Left kidney (tissue), 1 donor: ENCODE measurements at regions not wholly inside any gene's neighbourhood (a gene's known extent, or its start where the extent isn't known, plus 50 kb on each side); places are given as distances from the start of the nearest gene placed in this dataset.
"Not testable (repeated sequence)": the region's sequence is repeated elsewhere in the genome, so short reads cannot be mapped to it uniquely, and the experiment has no call there.

ENCODE experiments used
- DNase-seq: peaks from one replicate; pipeline ENCODE4 v3.0.0-alpha.2; 2013

- DNase-seq, result peak; percentile 21
These were observed 122.1 kb upstream of the MMADHC start for GRCh38 chr2:149709496-149710263.

GRCh38 chr2:149703281-149703680 is 115.7 kb upstream of the MMADHC start:
- DNase-seq, result no peak

- DNase-seq, result no peak
These were observed 115.0 kb upstream of the MMADHC start for GRCh38 chr2:149702571-149702970.

GRCh38 chr2:149701241-149701640 is 113.7 kb upstream of the MMADHC start:
- no peak for DNase-seq

- no peak for DNase-seq
These were observed 105.4 kb upstream of the MMADHC start for GRCh38 chr2:149692961-149693396.

- no peak for DNase-seq
These were observed 103.2 kb upstream of the MMADHC start for GRCh38 chr2:149690825-149691224.

- no peak for DNase-seq
These were observed 99.5 kb upstream of the MMADHC start for GRCh38 chr2:149687052-149687427.

- no peak for DNase-seq
These were observed 98.8 kb upstream of the MMADHC start for GRCh38 chr2:149686136-149687051.

- not testable (repeated sequence) for DNase-seq
These were observed 97.8 kb upstream of the MMADHC start for GRCh38 chr2:149685401-149685800.

- DNase-seq, result no peak
These were observed 91.7 kb upstream of the MMADHC start for GRCh38 chr2:149679286-149679685.

- DNase-seq, result no peak
These were observed 89.8 kb upstream of the MMADHC start for GRCh38 chr2:149677416-149677815.

- DNase-seq, result no peak
These were observed 82.5 kb upstream of the MMADHC start for GRCh38 chr2:149670086-149670485.

GRCh38 chr2:149666809-149667320 is 79.3 kb upstream of the MMADHC start:
- DNase-seq, result no peak

GRCh38 chr2:149664896-149665295 is 77.3 kb upstream of the MMADHC start:
- DNase-seq, result no peak

GRCh38 chr2:149662556-149662955 is 75.0 kb upstream of the MMADHC start:
- no peak for DNase-seq

GRCh38 chr2:149661844-149662243 is 74.3 kb upstream of the MMADHC start:
- DNase-seq, result no peak

GRCh38 chr2:149658553-149658952 is 71.0 kb upstream of the MMADHC start:
- no peak for DNase-seq

GRCh38 chr2:149657401-149658040 is 69.9 kb upstream of the MMADHC start:
- DNase-seq, result no peak

- no peak for DNase-seq
These were observed 69.4 kb upstream of the MMADHC start for GRCh38 chr2:149656996-149657395.

GRCh38 chr2:149653831-149654445 is 66.4 kb upstream of the MMADHC start:
- no peak for DNase-seq

- no peak for DNase-seq
These were observed 65.4 kb upstream of the MMADHC start for GRCh38 chr2:149652926-149653325.

- DNase-seq, result no peak
These were observed 65.0 kb upstream of the MMADHC start for GRCh38 chr2:149652526-149652925.
